RWPE1 (cell line): ENCODE measurements at regions not wholly inside any gene's neighbourhood (a gene's known extent, or its start where the extent isn't known, plus 50 kb on each side); places are given as distances from the start of the nearest gene placed in this dataset.

Experiments
- CTCF ChIA-PET: fragments of 350-600 bp; sonication (Branson Sonifier 250); formaldehyde crosslinking; extraction: SDS; loops from one replicate; lab custom pipeline; 2021; lab: Yijun Ruan, JAX
- POLR2A ChIA-PET: fragments of 400-600 bp; formaldehyde crosslinking; extraction: SDS; loops from one replicate; lab custom pipeline; 2020; ENCODE audit warnings: antibody characterized with exemption; ENCODE audit not compliant: low non-redundant PET; lab: Yijun Ruan, JAX
- DNase-seq: peaks from one replicate; pipeline ENCODE4 v3.0.0; 2012; ENCODE audit warnings: low spot score
- H3K27ac ChIP-seq: fragments of 450-650 bp; 2 replicates; pipeline ENCODE4 v1.5.1; 2017
- CTCF ChIP-seq: fragments of 450-650 bp; conservative IDR thresholded peaks from 2 replicates; pipeline ENCODE4 v1.5.1; 2017; ENCODE audit warnings: low read depth, mild to moderate bottlenecking

- DNase-seq, result no peak
- CTCF ChIA-PET, result no interaction called here
Measured at GRCh38 chr10:6327961-6328698, 125.4 kb downstream of the PFKFB3 start.

GRCh38 chr10:6328699-6329423 is 126.1 kb downstream of the PFKFB3 start:
- CTCF ChIA-PET, result interaction anchor here (0.7 kb wide), 1 partner anchor 314 kb away, joined by 3 read pairs; no protein-coding TSS in a partner anchor
- TF ChIP-seq CTCF, result no peak
- DNase-seq, result no peak
- POLR2A ChIA-PET, result interaction anchor here (0.6 kb wide), 1 partner anchor 37 kb away, joined by 6 read pairs; no protein-coding TSS in a partner anchor
- H3K27ac ChIP-seq, result no peak overlapping the region

More at GRCh38 chr10:6327961-6328698, 125.4 kb downstream of the PFKFB3 start:
- no peak overlapping the region for H3K27ac ChIP-seq
- POLR2A ChIA-PET, result interaction anchor here (0.6 kb wide), 1 partner anchor 37 kb away, joined by 6 read pairs; no protein-coding TSS in a partner anchor
- no peak for TF ChIP-seq CTCF

- TF ChIP-seq CTCF, result no peak
- POLR2A ChIA-PET, result no interaction called here
Measured at GRCh38 chr10:6333086-6333485, 130.4 kb downstream of the PFKFB3 start.

GRCh38 chr10:6333973-6334372 is 131.2 kb downstream of the PFKFB3 start:
- H3K27ac ChIP-seq, result no peak overlapping the region
- TF ChIP-seq CTCF, result no peak
- DNase-seq, result no peak
- POLR2A ChIA-PET, result no interaction called here
- CTCF ChIA-PET, result interaction anchor here (0.7 kb wide), 1 partner anchor 18 kb away, joined by 4 read pairs; no protein-coding TSS in a partner anchor

More at GRCh38 chr10:6333086-6333485, 130.4 kb downstream of the PFKFB3 start:
- no peak for DNase-seq
- H3K27ac ChIP-seq, result no peak overlapping the region
- CTCF ChIA-PET, result no interaction called here

GRCh38 chr10:6336016-6336415 is 133.3 kb downstream of the PFKFB3 start:
- ChIA-PET POLR2A (no interaction called here), CTCF (no interaction called here)
- no peak for DNase-seq
- no peak overlapping the region for H3K27ac ChIP-seq
- no peak for TF ChIP-seq CTCF

- ChIA-PET CTCF (no interaction called here), POLR2A (no interaction called here)
- no peak for TF ChIP-seq CTCF
- no peak overlapping the region for H3K27ac ChIP-seq
- no peak for DNase-seq
Measured at GRCh38 chr10:6337382-6337781, 134.7 kb downstream of the PFKFB3 start.
